NCI-H2227 treated with DMSO at 0.1 percent for 48 hours (cell line): ENCODE measurements at regions not wholly inside any gene's neighbourhood (a gene's known extent, or its start where the extent isn't known, plus 50 kb on each side); places are given as distances from the start of the nearest gene placed in this dataset.

Experiments used
- DNase-seq: peaks from one replicate; lab custom pipeline; 2025; lab: John Stamatoyannopoulos, UW

- DNase-seq: no peak
Observed at GRCh38 chr18:46294318-46294717, 190.1 kb downstream of the HAUS1 start.

DNA sequence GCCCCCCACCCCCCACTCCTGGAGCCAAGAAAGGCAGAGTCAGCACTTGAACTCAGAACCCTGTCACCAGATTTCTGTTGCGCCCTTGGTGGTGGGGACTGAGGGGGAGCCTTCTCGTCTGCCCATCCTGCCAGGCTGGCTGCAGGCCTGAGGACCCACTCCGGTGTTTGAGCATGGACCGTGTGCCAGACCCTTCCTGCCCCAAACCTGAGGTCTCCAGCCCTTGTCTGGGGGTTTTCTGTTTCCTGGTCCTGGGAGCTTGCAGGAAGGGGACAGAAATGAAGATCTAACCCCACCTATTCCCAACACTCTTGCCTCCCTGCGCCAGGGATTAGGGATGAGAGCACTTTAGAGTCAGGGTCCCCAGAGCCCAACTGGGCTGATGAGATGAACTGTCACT is 190.6 kb downstream of the HAUS1 start:
- no peak for DNase-seq

DNA sequence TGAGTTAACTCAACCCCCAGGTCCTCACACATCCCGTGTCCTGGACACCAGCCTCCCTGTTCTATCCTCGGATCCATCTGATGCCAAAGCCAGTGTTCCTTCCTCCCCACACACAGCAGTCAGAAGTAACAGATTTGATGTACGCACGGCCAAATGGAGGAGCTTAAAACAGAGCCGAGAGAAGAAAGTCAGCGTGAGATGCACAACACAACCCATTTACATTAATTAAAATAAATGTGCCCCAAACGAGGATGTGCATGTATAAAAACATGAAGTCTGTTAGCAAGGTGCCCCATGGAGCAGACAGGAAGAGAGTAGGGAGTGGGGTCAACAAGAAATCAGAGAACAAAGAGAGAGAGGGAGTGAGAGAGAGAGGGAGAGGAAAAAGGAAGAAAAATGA is 191.2 kb downstream of the HAUS1 start:
- no peak for DNase-seq

DNA sequence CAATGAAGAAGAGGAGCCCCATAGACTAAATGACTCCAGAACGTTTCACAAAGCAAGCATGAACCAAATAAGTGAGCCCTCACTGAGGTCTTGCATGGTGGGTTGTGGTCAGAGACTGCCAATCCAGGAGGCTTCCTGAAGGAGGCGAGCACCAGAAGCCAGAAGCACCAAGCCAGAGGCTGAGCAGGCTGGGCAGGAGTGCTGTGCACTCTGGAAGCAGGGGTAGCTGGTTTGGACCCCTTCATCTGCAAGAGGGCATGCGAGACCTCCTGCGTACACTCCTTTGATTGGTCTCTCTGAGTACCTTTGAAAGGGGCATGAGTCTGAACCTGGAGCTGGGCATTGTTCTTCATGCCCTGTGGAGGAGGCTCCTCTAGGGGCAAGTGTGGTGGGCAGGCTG is 192.5 kb downstream of the HAUS1 start:
- no peak for DNase-seq

DNA sequence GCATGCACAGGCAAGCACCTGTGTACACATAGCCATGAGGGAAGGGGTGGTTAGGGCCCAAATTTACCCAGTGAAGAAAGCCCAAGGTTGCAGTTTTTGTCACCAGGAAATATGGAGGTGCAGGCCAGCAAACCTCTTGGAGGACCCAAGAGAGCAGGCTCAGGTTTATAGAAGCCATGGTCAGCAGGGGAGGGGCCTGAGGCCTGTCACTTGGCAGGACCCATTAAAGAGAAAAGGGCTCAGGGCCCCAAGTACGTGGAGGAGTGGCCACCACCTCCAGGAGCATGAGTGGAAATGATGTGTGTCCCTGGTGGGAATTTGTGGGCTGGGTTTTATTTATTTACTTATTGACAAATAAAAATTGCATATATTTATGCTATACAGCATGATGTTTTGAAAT is 192.9 kb downstream of the HAUS1 start:
- no peak for DNase-seq

DNA sequence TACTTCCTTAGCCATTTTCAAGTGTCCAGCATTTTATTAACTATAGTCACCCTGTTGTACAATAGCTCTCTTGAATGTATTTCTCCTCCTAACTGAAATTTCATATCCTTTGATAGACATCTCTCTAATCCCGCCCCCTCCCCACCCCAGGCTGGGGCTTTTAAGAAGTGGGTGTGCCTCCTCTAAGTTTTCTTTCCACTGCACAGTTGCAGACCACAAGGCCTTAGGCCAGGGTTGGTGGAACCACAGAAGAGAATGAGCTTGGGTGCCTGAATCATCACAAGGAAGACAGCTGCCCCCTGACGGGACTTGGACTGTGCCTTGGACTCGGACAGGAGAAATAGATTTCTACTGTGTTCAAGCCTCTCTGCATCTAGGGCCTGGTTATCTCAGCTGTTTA is 193.4 kb downstream of the HAUS1 start:
- DNase-seq: no peak

GRCh38 chr18:46298511-46298910 is 194.3 kb downstream of the HAUS1 start:
- DNase-seq: no peak

- peak; percentile 23 for DNase-seq
Observed at GRCh38 chr18:46299465-46300008, 195.4 kb downstream of the HAUS1 start.

DNA sequence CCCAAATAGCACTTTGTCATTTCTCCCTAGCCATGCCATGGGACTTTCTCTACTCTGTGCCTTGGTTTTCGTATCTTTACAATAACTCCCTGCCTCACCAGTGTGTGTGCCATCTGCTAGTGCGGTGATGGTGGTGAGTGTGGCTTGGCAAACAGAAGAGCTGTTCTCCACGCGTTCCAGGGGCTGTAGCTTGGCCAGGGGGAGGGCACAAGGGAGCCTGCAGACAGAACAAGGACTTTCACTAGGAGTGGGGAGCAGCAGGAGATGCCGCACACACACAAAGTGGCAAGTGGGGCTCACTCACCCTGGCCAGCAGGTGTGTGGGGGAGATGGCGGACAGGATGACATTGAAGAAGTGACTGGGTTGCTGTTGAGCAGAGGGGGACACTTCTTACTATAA is 196.9 kb downstream of the HAUS1 start:
- DNase-seq: no peak

DNA sequence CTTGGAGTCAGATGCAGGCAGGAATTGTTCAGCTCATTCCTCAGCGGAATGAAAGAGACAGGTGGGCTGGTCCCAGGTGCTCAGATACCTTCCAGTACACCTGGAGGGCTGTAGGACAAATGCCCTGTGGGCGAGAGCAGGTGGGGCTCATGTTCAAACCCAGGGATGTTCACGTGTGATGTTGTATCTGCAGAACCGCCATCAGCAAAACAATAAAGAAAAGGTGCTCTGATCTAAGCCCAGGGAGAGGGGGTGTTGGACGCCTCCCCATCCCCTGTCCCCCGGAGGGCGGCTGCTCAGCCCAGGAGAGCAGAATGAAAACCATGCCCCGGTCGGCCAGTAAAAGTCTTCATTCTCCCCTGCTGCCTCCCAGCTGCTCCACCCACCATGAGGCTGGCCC is 197.4 kb downstream of the HAUS1 start:
- no peak for DNase-seq

DNA sequence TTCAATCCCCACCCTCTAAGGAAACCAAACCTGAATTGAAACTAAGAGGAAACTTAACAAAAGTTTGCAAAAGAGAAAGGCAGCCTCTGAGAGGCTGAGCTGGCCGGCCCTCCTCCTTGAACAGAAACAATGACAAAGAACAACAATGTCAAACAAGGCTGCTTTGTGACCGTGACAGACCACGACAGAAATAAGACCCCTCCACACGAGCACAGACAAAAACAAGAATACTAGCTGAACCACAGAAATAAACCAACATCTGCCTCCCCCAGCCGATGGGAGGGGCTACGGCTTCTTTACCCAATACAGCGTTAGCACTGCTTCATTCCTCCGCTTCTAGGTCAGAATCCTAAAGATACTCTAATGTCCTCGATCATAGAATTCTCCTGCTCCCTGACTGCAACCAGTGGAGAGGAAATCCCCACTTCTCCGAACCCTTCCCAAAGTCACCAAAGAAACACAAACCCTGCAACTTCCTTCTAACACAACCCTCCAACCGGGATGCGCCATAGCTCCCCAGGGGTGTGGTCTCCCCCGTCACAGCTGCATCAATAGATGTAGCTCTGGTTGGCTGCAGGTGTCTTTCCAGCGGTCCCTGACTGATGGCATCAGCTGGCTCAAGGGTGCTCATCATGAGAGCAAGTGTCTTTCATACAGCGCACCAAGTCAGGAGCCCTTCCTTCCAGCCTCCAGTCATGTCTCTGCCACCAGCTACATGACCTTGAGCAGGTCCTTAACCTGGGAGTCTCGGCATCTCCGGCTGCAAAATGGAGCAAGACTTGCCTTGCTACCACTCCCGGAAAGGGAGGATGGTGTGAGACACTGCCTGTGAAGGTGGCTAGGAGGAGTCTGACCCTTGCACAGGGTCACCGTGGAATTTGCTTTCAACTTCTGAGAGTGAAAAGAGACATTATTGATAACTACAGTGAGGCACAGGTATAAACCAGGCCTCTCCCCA is 198.6 kb downstream of the HAUS1 start:
- DNase-seq: no peak

DNA sequence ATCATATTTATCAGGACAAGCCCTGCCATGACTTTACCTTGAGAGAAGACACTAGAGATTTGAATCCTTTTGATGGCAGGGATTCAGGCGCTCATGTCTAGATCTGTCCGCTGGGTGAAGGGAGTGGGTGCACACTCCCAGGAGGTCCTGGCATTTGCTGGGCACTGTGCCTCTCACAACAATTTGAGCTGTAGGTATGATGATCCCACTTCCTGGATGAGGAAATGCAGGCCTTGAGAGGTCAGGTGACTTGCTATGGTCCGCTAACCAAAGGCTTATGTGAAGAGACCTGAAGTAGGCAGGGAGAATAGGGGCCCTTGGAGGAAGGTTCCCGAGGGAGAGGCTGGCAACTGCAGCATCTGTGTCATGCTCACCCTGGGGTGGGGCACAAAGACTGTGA is 206.1 kb downstream of the HAUS1 start:
- DNase-seq: no peak

DNA sequence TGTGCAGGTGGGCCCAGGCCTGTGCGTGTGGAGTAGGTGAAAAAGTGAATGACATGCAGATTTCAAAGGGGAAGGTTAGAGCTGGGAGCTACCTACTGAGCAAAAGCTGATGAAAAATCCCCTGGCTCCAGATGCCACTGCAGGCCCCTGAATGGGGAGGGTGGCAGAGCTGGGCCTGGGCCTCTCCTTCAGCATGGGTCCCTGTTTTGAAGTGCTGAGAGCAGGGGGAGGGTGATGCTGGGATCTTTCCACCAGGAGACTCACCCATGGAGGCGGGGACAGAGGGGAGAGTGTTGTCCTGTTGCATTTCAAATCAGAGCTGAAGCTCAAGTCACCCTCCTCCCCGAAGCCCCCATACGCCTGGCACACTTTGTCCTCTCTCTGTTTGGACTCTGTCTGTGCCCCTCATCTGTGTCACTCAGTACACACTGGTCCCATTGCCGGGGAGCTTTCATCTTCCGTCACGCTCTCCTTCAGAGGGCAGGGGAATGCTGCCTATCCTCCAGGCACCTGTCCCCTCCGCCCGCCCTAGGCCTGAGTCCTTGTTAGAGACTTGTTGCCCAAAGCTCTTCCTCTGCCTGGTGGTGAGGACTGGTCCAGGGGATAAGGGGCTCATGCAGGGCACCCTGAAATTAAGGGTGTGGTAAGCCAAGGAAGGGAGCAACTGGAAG is 206.6 kb downstream of the HAUS1 start:
- no peak for DNase-seq

GRCh38 chr18:46311491-46311890 is 207.3 kb downstream of the HAUS1 start:
- no peak for DNase-seq

DNA sequence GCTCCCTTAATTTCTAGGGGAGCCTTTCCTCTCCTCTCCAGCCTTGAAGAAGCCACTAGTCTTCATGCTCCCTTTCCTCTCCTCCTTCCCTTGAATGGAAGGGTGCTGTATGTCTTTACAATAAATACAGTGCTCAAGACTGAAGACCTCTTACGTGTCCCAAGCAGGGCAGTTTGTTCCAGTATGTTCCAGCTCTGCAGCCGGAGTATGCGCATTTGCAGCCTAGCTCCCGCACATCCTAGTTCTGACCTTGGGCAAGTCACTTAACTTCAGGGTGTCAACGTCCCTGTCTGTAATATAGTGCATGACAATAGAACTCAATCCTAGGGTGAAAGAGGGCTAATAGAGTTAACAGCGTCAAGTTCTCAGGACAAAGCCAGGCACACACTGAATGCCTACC is 208.0 kb downstream of the HAUS1 start:
- no peak for DNase-seq

DNA sequence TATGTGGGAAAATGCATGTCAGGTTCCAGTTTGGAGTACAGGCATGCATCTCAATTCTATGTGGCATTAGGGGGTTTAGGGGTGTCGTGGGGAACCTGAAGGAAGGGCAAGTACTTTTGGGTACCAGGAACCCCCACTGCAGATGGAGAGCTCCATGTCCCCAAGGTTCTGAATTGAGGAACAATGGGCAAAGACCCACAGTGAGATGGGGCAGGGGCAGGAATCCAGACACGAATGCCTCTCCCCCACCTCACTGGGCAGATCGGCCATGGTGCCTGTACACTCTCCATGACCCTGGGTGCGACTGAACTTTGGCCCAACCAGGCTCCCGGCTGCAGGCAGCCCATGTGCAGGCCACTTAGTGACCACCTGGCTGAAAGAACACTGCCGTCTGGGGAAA is 209.3 kb downstream of the HAUS1 start:
- no peak for DNase-seq

DNA sequence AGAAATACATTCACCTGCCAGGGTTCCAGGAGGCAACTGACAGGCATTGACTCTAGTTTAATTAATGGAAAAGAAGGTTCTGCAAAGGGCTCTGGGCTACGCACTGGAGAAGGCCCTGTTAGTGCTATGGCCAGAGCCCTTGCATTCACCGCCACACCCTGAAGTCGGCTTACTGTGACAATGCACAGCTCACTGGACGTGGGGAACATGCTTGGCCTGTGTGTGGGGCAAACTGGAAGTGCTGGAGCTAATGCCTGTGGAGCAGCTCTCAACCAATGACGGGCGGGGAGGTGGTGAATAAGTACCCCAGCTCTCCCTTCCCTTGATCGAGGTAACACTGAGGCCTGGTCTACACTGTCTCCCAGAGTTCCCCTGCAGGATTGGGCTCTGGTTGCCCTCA is 209.8 kb downstream of the HAUS1 start:
- DNase-seq: no peak

GRCh38 chr18:46315161-46315560 is 211.0 kb downstream of the HAUS1 start:
- no peak for DNase-seq

GRCh38 chr18:46318356-46318755 is 214.2 kb downstream of the HAUS1 start:
- DNase-seq: no peak

DNA sequence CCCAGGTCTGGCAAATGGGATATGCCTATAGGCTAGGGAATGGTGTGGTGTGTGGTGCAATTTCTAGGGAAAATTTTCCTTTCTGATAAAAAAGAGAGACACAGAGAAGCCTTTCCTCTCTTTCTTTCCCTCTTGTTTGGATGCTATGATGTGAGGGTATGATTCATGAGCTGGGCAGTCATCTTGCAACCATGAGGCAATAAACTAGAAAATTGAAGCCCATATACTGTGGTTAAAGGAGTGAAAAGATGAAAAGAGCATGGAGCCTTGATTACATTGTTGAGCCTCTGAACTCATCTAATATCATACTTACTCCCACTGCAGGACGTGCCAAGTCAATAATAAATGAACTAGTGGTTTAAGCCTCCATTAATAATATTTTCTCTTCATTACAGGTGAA is 215.6 kb downstream of the HAUS1 start:
- no peak for DNase-seq

GRCh38 chr18:46320297-46320696 is 216.1 kb downstream of the HAUS1 start:
- no peak for DNase-seq

DNA sequence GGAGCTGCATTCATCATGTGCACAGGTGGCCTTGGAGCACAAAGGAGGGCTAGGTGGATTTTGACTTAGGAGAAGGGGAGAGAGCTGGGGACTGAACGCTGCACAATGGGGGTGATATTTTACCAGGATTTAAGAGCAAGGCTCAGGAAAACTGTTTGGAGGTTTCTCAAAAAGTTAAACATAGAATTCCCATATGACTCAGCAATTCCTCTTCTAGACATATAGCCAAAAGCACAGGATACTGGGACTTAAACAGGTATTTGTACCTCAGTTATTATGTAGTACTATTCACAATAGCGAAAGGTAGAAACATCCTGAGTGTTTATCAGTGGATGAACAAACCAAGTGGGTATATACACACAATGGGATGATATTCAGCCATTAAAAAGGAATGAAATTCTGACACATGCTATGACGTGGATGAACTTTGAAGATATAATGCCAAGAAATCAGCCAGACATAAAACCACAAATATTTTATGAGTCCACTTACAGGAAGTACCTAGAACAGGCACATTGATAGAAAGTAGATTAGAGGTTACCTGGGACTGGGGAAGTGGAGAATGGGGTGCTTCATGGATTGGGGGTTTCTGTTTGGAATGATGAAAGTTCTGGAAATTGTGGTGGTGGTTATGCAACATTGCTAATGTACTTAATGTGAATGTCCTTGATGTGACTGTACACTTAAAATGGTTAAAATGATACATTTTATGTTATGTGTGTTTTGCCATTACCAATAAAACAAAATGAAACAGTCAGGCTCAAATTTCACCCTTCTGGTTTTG is 216.9 kb downstream of the HAUS1 start:
- no peak for DNase-seq
